HCT116 (cell line): ENCODE measurements at regions not wholly inside any gene's neighbourhood (a gene's known extent, or its start where the extent isn't known, plus 50 kb on each side); places are given as distances from the start of the nearest gene placed in this dataset.

Experiments used
- ATF3 ChIP-seq: IDR thresholded peaks from 2 replicates; pipeline ENCODE4 v1.6.1; 2012
- CEBPB ChIP-seq: IDR thresholded peaks from 2 replicates; pipeline ENCODE4 v1.6.1; 2012; ENCODE audit warnings: low read depth
- CTCF ChIP-seq, 3 experiments: fragments of 200-600 bp in 1 of 3; sonication (generic) in 1 of 3; IDR thresholded peaks in 2 of 3; conservative IDR thresholded peaks in 1 of 3; 2 replicates each; pipeline ENCODE4 v1.5.1; 2012 to 2017; ENCODE audit warnings: low read depth in 2 of 3, low read length in 2 of 3, antibody characterized with exemption in 1 of 3, borderline replicate concordance in 1 of 3, control low read depth in 1 of 3, mild to moderate bottlenecking in 1 of 3, mixed read lengths in 1 of 3, mixed run types in 1 of 3, moderate library complexity in 1 of 3; ENCODE audit not compliant: insufficient read depth in 1 of 3
- EZH2 ChIP-seq: fragments of 200-600 bp; sonication (generic); IDR thresholded peaks from 2 replicates; pipeline ENCODE4 v1.6.1; 2017; ENCODE audit warnings: antibody characterized with exemption, mixed run types
- EZH2phosphoT487 ChIP-seq: fragments of 200-600 bp; IDR thresholded peaks from 2 replicates; pipeline ENCODE4 v1.6.1; 2018; ENCODE audit warnings: antibody characterized with exemption, borderline replicate concordance
- JUND ChIP-seq: IDR thresholded peaks from 2 replicates; pipeline ENCODE4 v1.6.1; 2012
- MAX ChIP-seq: IDR thresholded peaks from 2 replicates; pipeline ENCODE4 v1.6.1; 2012
- POLR2A ChIP-seq: IDR thresholded peaks from 2 replicates; pipeline ENCODE4 v1.7.0; 2011; ENCODE audit warnings: borderline replicate concordance; ENCODE audit not compliant: insufficient read depth, insufficient read length; ENCODE audit errors: extremely low read depth
- POLR2AphosphoS5 ChIP-seq: IDR thresholded peaks from 2 replicates; pipeline ENCODE4 v1.6.1; 2011; ENCODE audit warnings: mild to moderate bottlenecking, low read depth, low read length, moderate library complexity
- RAD21 ChIP-seq: IDR thresholded peaks from 2 replicates; pipeline ENCODE4 v1.6.1; 2012; ENCODE audit warnings: low read depth, mild to moderate bottlenecking
- SP1 ChIP-seq: IDR thresholded peaks from 2 replicates; pipeline ENCODE4 v1.6.1; 2012; ENCODE audit warnings: low read depth
- ZNF274 ChIP-seq: fragments of 200-500 bp; sonication (Bioruptor generic); IDR thresholded peaks from 2 replicates; pipeline ENCODE4 v1.6.1; 2014; ENCODE audit warnings: mild to moderate bottlenecking, low read depth, low read length, inconsistent platforms
- TF ChIP-seq, protein P1 (sequence below): IDR thresholded peaks from 2 replicates; pipeline ENCODE4 v1.6.1; 2012; ENCODE audit warnings: low read depth

DNA sequence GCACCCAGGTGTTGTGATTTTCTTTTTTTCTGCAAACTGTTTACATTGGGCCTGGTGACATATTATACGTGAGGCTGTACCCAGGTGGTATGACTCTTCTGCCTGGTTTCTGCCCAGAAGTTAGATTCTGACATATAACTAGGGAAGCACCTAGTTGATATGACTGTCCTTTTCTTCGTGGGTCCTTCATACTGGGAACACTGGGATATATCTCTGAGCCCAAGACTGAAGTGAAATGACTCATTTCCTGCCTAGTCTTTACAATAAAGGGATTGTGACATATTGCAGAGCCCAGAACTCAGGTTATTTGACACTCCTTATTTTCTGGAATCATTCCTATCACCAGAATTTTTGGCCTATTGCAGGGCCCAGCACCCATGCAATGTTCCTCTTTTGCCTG lies 1121.6 kb upstream of the AMELY start:
- TF ChIP-seq ZNF274 (no peak), EZH2phosphoT487 (no peak), POLR2A (no peak), EZH2 (no peak), CTCF (IDR thresholded peaks at IDR 0.05 in 2 of 3, conservative IDR thresholded peaks at IDR 0.05 in 1 of 3; ENCODE audit: borderline replicate concordance in 1 of 3, insufficient read depth in 1 of 3, low read depth in 2 of 3, low read length in 2 of 3) (no peak), POLR2AphosphoS5 (no peak), CEBPB (no peak), SP1 (no peak), JUND (no peak), ATF3 (no peak), RAD21 (no peak), MAX (no peak)
- TF ChIP-seq, protein P1, sequence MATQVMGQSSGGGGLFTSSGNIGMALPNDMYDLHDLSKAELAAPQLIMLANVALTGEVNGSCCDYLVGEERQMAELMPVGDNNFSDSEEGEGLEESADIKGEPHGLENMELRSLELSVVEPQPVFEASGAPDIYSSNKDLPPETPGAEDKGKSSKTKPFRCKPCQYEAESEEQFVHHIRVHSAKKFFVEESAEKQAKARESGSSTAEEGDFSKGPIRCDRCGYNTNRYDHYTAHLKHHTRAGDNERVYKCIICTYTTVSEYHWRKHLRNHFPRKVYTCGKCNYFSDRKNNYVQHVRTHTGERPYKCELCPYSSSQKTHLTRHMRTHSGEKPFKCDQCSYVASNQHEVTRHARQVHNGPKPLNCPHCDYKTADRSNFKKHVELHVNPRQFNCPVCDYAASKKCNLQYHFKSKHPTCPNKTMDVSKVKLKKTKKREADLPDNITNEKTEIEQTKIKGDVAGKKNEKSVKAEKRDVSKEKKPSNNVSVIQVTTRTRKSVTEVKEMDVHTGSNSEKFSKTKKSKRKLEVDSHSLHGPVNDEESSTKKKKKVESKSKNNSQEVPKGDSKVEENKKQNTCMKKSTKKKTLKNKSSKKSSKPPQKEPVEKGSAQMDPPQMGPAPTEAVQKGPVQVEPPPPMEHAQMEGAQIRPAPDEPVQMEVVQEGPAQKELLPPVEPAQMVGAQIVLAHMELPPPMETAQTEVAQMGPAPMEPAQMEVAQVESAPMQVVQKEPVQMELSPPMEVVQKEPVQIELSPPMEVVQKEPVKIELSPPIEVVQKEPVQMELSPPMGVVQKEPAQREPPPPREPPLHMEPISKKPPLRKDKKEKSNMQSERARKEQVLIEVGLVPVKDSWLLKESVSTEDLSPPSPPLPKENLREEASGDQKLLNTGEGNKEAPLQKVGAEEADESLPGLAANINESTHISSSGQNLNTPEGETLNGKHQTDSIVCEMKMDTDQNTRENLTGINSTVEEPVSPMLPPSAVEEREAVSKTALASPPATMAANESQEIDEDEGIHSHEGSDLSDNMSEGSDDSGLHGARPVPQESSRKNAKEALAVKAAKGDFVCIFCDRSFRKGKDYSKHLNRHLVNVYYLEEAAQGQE = no peak
